Progenitor cell of endocrine pancreas (in vitro differentiated cells): ENCODE measurements at regions not wholly inside any gene's neighbourhood (a gene's known extent, or its start where the extent isn't known, plus 50 kb on each side); places are given as distances from the start of the nearest gene placed in this dataset.

Experiments used
- DNase-seq: peaks from one replicate; pipeline ENCODE4 v3.0.0; 2021; ENCODE audit warnings: low spot score; ENCODE audit not compliant: unreplicated experiment
- H3K27ac Mint-ChIP-seq: 2 replicates; pipeline ENCODE4 v1.8.0; 2021; ENCODE audit warnings: mild to moderate bottlenecking, moderate library complexity, mixed read lengths
- H3K27me3 Mint-ChIP-seq: 2 replicates; pipeline ENCODE4 v1.8.0; 2021; ENCODE audit warnings: mixed read lengths
- H3K36me3 Mint-ChIP-seq: 2 replicates; pipeline ENCODE4 v1.8.0; 2022; ENCODE audit warnings: mixed read lengths; ENCODE audit not compliant: insufficient read depth
- H3K4me1 Mint-ChIP-seq: 2 replicates; pipeline ENCODE4 v1.8.0; 2021; ENCODE audit warnings: low read depth, mixed read lengths
- H3K4me3 Mint-ChIP-seq: 2 replicates; pipeline ENCODE4 v1.8.0; 2021; ENCODE audit warnings: low read depth, mild to moderate bottlenecking, moderate library complexity, mixed read lengths
- H3K9me3 Mint-ChIP-seq: 2 replicates; pipeline ENCODE4 v1.8.0; 2021; ENCODE audit warnings: low read depth, mixed read lengths
- TF ChIP-seq, protein P1 (sequence below): fragments of 200-600 bp; sonication (generic); IDR thresholded peaks from one replicate; pipeline ENCODE4 v1.5.0; 2021; ENCODE audit warnings: antibody characterized with exemption, mild to moderate bottlenecking; ENCODE audit not compliant: unreplicated experiment

DNA sequence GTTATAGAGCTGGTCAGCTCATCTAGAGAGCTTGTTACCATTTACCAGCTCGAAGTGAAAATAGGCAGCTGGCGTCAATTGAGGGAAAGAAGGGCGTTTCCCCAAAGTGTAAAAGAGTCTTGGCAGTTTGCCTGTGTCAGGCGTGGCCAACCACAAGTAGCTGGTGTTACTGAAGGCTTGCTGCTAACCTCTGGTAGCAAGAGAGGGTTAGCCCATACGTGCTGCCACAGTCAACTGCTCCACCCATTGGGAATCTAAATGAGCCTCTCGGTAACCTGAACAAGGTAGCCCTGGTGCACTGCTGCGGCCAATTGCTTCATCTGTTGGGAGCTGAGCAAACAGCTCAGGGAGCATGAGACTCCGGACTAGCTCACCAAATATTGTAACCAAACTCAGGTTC, 314.9 kb upstream of the SLITRK5 start:
- no peaks in the 10 kb centered on the region for H3K4me1 Mint-ChIP-seq
- no peak overlapping the region for H3K4me3 Mint-ChIP-seq
- no peak for DNase-seq
- H3K27me3 Mint-ChIP-seq: no peaks in the 10 kb centered on the region
- no peaks in the 10 kb centered on the region for H3K36me3 Mint-ChIP-seq
- H3K9me3 Mint-ChIP-seq: peaks cover 10% of the 10 kb centered on the region
- no peak overlapping the region for H3K27ac Mint-ChIP-seq
- TF ChIP-seq, protein P1, sequence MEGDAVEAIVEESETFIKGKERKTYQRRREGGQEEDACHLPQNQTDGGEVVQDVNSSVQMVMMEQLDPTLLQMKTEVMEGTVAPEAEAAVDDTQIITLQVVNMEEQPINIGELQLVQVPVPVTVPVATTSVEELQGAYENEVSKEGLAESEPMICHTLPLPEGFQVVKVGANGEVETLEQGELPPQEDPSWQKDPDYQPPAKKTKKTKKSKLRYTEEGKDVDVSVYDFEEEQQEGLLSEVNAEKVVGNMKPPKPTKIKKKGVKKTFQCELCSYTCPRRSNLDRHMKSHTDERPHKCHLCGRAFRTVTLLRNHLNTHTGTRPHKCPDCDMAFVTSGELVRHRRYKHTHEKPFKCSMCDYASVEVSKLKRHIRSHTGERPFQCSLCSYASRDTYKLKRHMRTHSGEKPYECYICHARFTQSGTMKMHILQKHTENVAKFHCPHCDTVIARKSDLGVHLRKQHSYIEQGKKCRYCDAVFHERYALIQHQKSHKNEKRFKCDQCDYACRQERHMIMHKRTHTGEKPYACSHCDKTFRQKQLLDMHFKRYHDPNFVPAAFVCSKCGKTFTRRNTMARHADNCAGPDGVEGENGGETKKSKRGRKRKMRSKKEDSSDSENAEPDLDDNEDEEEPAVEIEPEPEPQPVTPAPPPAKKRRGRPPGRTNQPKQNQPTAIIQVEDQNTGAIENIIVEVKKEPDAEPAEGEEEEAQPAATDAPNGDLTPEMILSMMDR: no peak

DNA sequence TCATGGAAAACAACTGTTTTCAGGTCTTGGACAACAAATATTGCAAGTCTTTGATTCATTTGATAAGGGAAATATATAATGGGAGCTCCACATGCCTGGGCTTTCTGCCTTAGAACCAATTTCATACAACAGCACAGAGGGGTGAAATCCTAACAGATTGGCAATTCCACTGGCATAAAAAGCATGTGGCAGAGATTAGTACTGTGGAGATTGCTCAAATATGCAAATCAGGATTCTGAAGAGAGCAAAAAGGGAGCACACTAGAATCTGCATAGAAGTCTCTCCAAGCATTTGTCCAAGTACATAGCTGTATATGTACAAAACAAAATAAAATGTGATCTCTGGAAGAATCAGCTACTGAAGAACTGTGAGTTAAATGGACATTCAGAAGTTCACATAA, 312.9 kb upstream of the SLITRK5 start:
- Mint-ChIP-seq H3K4me3 (no peak overlapping the region), H3K36me3 (no peaks in the 10 kb centered on the region), H3K9me3 (peaks cover 10% of the 10 kb centered on the region), H3K4me1 (no peaks in the 10 kb centered on the region), H3K27ac (no peak overlapping the region), H3K27me3 (no peaks in the 10 kb centered on the region)
- TF ChIP-seq, protein P1: no peak
- DNase-seq: no peak

DNA sequence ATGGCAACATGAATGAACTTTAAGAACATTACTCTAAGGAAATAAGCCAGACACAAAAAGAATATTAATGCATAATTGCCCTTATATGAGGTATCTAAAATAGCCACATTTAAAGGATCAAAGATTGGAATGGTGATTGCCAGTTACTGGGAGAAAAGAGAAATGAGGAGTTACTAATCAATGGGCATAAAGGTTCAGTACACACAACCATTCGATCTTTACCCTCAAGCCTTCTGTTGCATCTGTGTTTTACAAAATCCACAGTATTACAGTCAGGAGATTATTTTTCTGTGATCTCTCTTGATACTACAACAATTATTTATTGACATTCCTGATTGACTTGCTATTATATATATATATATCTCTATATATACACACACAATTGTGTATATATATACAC, 310.0 kb upstream of the SLITRK5 start:
- H3K4me1 Mint-ChIP-seq: no peaks in the 10 kb centered on the region
- no peaks in the 10 kb centered on the region for H3K9me3 Mint-ChIP-seq
- H3K27me3 Mint-ChIP-seq: no peaks in the 10 kb centered on the region
- TF ChIP-seq, protein P1: no peak
- DNase-seq: no peak
- H3K27ac Mint-ChIP-seq: no peak overlapping the region
- no peak overlapping the region for H3K4me3 Mint-ChIP-seq
- no peaks in the 10 kb centered on the region for H3K36me3 Mint-ChIP-seq

DNA sequence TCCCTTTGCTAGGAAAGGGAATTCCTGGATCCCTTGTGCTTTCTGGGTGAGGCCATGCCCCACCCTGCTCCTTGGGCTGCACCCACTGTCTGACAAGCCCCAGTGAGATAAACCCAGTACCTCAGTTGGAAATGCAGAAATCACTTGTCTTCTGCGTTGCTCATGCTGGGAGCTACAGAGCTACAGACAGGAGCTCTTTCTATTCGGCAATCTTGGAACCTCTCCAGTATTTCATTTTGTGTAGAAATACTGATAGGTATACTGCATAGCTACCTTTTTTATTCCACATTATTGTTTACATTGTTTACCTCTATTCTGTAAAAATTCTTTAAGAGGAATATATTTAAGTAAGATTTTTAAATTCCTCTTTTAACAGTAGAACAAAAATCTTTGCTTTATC, 302.5 kb upstream of the SLITRK5 start:
- Mint-ChIP-seq H3K9me3 (peaks cover 3% of the 10 kb centered on the region), H3K4me3 (no peak overlapping the region), H3K27ac (no peak overlapping the region), H3K36me3 (no peaks in the 10 kb centered on the region), H3K27me3 (no peaks in the 10 kb centered on the region), H3K4me1 (no peaks in the 10 kb centered on the region)
- DNase-seq: no peak
- TF ChIP-seq, protein P1: no peak

DNA sequence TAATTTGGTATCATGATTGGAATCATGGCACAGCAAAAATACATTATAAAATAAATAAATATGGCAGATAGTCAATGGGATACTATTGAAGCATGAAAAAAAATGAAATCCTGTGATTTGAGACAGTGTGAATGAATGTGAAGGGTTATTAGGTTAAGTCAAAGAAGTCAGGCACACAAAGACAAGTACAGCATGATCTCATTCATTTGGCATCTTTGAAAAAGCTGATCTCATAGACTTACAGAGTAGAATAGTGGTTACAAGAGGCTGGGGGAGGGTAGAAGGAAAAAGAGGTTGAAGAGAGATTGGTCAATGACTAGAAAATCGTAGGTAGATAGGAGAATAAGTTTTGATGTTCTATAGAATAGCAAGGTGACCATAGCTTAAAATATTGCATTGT, 295.1 kb upstream of the SLITRK5 start:
- Mint-ChIP-seq H3K4me1 (no peaks in the 10 kb centered on the region), H3K36me3 (no peaks in the 10 kb centered on the region), H3K4me3 (no peak overlapping the region), H3K27me3 (no peaks in the 10 kb centered on the region), H3K27ac (no peak overlapping the region), H3K9me3 (peaks cover 4% of the 10 kb centered on the region)
- no peak for DNase-seq
- TF ChIP-seq, protein P1: no peak

- Mint-ChIP-seq H3K9me3 (no peaks in the 10 kb centered on the region), H3K4me3 (no peak overlapping the region), H3K27me3 (no peaks in the 10 kb centered on the region), H3K36me3 (no peaks in the 10 kb centered on the region), H3K4me1 (no peaks in the 10 kb centered on the region), H3K27ac (no peak overlapping the region)
- TF ChIP-seq, protein P1: no peak
- DNase-seq: no peak
These were observed 287.1 kb upstream of the SLITRK5 start for GRCh38 chr13:87384099-87384498.
